Ishikawa (cell line): ENCODE measurements at regions not wholly inside any gene's neighbourhood (a gene's known extent, or its start where the extent isn't known, plus 50 kb on each side); places are given as distances from the start of the nearest gene placed in this dataset.

Experiments used
- CREB1 ChIP-seq: IDR thresholded peaks from 2 replicates; pipeline ENCODE4 v1.6.1; 2012; ENCODE audit warnings: low read depth
- EGR1 ChIP-seq: IDR thresholded peaks from 2 replicates; pipeline ENCODE4 v1.6.1; 2012
- RAD21 ChIP-seq: IDR thresholded peaks from 2 replicates; pipeline ENCODE4 v1.6.1; 2012; ENCODE audit warnings: low read depth
- TAF1 ChIP-seq: IDR thresholded peaks from 2 replicates; pipeline ENCODE4 v1.6.1; 2012; ENCODE audit warnings: low read depth, mild to moderate bottlenecking
- ZBTB7A ChIP-seq: IDR thresholded peaks from 2 replicates; pipeline ENCODE4 v1.6.1; 2012; ENCODE audit warnings: low read depth

DNA sequence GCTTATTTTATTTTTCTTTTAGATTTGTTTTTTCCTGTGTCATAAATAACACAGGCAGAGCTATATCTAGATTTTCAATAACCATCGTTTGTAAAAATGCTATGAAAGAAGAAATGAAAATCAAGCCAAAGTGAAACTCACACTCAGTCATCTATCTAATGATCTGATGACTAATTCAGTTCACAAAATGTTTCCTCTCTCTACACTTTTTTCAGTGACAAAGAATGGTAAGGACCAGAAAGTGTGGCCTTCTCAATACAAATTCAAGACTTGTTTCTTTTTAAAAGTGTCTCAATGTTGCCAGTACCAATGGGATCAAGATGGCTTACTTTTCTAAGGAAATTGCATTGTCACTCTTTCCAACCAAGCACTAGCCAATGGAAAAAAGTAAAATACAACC, 282.8 kb upstream of the PKN2 start:
- no peak for TF ChIP-seq ZBTB7A
- no peak for TF ChIP-seq RAD21
- TF ChIP-seq TAF1, result no peak
- TF ChIP-seq EGR1, result no peak
- TF ChIP-seq CREB1, result no peak
